GM18519 (cell line): ENCODE measurements at regions not wholly inside any gene's neighbourhood (a gene's known extent, or its start where the extent isn't known, plus 50 kb on each side); places are given as distances from the start of the nearest gene placed in this dataset.

Experiments
- ATAC-seq: cut with Tn5 transposase; IDR thresholded peaks from one replicate; pipeline ENCODE4 v1.9.1; 2021; ENCODE audit warnings: mild to moderate bottlenecking, moderate library complexity; ENCODE audit not compliant: unreplicated experiment, low FRiP score

GRCh38 chr10:78938695-78939672 is 129.8 kb upstream of the ZMIZ1 start:
- ATAC-seq, result no peak

GRCh38 chr10:78942091-78942501 is 126.7 kb upstream of the ZMIZ1 start:
- no peak for ATAC-seq

GRCh38 chr10:78944723-78945312 is 123.9 kb upstream of the ZMIZ1 start:
- no peak for ATAC-seq

- ATAC-seq, result no peak
Measured at GRCh38 chr10:78945838-78946237, 122.9 kb upstream of the ZMIZ1 start.

- no peak for ATAC-seq
Measured at GRCh38 chr10:78947226-78947625, 121.5 kb upstream of the ZMIZ1 start.

GRCh38 chr10:78947733-78948132 is 121.0 kb upstream of the ZMIZ1 start:
- no peak for ATAC-seq

- ATAC-seq, result no peak
Measured at GRCh38 chr10:78948621-78949030, 120.1 kb upstream of the ZMIZ1 start.

GRCh38 chr10:78950656-78951587 is 117.8 kb upstream of the ZMIZ1 start:
- ATAC-seq, result no peak

GRCh38 chr10:78952030-78952429 is 116.7 kb upstream of the ZMIZ1 start:
- ATAC-seq, result no peak

- no peak for ATAC-seq
Measured at GRCh38 chr10:78952686-78953085, 116.1 kb upstream of the ZMIZ1 start.

- ATAC-seq, result no peak
Measured at GRCh38 chr10:78953113-78953798, 115.5 kb upstream of the ZMIZ1 start.

GRCh38 chr10:78953799-78954297 is 114.9 kb upstream of the ZMIZ1 start:
- no peak for ATAC-seq

GRCh38 chr10:78954689-78955088 is 114.1 kb upstream of the ZMIZ1 start:
- ATAC-seq, result no peak

- no peak for ATAC-seq
Measured at GRCh38 chr10:78955206-78955605, 113.6 kb upstream of the ZMIZ1 start.

- ATAC-seq, result no peak
Measured at GRCh38 chr10:78956391-78956790, 112.4 kb upstream of the ZMIZ1 start.

GRCh38 chr10:78957471-78958039 is 111.2 kb upstream of the ZMIZ1 start:
- no peak for ATAC-seq

- ATAC-seq, result no peak
Measured at GRCh38 chr10:78959217-78959923, 109.4 kb upstream of the ZMIZ1 start.

GRCh38 chr10:78959924-78960285 is 108.9 kb upstream of the ZMIZ1 start:
- no peak for ATAC-seq

GRCh38 chr10:78960316-78960800 is 108.4 kb upstream of the ZMIZ1 start:
- ATAC-seq, result no peak
